ACHN (cell line): ENCODE measurements at regions not wholly inside any gene's neighbourhood (a gene's known extent, or its start where the extent isn't known, plus 50 kb on each side); places are given as distances from the start of the nearest gene placed in this dataset.

Source experiments
- DNase-seq: peaks from one replicate; pipeline ENCODE4 v3.0.0-alpha.2; 2015
- in situ Hi-C: cut with HindIII; loops from 2 replicates; pipeline ENCODE4 v1.10.0; 2017; ENCODE audit warnings: low sequenced_read_pairs, low pct_ligation_motif_present, low pct_unique_long_range_greater_than_20kb

DNA sequence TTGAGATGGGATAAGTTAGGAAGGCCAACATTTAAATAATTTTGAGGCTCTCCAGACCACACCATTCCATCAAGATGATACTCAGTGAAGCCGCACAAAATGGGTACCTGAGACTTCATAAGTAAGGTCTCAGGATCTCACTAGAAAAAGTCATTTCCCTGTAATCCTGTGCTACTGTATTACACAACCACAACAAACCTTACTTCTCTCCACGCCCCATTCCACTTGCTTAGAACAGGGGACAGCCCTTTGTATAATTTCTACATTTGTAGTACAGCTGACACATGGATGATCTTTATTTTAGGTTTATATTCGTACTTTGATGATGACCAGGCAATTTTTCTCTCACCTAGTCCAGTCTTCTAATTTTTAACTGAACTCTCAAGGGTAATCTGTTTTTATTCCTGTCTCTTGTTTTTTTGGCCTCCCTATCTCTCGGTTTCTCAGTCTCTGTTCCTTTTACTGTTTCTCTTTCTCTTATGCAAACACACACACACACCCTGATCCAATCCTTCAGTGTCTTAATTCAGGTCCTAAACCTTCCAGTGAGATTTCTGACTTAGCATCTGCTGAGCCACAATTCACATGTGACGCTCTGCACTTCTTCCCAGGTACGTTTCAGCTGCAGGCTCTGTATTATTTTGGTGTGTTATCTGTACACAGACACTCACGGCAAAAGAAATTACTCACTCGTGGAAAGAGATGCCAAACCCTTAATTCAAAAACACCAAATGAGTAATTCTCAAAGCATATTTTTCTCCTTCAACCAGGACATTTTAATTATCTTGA is 223.2 kb upstream of the THBS1 start:
- in situ Hi-C loops, result no loop called here
- DNase-seq, result no peak

DNA sequence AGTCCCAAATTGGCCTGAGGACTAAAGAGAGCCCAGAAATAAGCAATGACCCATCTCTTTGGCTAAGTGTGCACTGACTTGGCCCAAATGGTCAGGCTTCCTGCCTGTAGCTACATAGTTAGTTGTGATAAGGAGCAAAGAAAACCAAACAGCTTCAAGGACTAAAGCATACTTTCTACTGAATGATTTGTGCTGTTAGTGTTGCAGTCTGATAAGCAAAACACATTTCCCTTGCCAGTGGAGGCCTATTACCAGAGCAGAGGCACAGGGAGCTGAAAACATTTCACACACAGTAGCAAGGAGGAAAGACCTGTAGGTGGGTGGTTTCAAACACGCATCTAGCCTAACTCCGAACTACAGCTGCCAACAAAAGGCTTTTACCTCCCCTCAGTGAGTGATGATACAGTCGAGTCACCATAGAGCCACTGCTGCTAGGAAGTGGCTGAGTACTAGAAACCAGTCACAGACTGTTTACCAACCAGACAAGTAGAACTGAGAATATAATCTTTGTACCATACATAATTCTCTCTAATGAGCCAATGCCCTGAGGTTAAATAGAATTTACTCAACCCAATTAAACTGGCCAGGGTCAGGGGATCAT is 222.3 kb upstream of the THBS1 start:
- DNase-seq, result no peak
- in situ Hi-C loops, result no loop called here

DNA sequence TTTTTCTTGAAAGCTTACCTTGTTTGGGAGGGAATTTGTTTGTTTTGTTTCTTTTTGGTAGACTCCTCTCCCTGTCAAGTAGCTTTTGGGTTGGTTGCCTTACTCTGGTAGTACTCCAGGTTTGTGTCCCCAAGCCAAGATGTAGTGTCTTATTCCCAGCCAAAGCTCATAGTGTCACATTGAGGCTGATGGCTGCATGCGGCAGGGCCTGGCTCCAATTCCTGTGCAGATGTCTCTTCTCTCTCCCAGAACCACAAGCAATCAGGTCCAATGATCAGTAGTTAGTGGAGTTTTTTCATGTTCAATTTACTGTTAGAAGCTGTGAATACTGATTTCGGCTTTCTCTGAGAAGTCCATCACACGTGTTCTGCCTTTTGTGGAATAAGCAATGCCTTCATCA is 221.1 kb upstream of the THBS1 start:
- in situ Hi-C loops, result no loop called here
- DNase-seq, result no peak

DNA sequence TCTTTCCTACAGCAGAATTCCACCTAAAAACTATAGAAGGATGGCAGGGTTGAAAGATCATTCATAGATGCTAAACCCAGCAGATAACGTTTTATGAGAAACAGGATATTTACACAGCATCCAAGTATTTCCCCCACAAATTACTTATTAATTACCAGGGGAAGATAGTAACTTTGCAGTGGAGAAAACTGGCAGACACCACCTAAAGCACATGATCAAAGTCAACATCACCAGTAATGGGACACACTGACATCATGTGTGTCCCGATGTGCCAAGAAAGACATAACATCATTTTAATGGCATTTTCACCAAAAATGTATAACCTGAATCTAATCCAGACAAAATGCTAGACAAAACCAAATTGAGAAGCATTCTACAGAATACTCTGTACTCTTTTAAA is 220.4 kb upstream of the THBS1 start:
- DNase-seq, result no peak
- in situ Hi-C loops, result no loop called here

DNA sequence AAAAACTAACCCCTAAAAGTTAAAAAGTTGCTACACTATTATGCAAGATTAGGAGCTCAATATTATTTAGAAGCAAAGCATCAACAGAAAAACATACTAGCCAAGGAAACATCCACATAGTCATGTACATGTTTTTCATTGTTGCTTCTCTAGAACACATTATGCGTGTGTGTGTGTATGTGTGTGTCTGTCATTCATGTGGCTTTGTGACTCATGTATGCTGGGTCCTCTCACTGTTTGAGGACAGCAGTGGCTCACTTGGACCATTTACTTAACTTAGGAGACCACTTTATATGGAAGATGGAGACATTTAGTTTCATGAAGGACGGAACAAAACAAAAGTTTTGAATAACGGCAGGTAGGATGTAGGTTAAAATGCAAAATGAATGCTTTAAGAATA is 219.4 kb upstream of the THBS1 start:
- in situ Hi-C loops, result no loop called here
- no peak for DNase-seq

DNA sequence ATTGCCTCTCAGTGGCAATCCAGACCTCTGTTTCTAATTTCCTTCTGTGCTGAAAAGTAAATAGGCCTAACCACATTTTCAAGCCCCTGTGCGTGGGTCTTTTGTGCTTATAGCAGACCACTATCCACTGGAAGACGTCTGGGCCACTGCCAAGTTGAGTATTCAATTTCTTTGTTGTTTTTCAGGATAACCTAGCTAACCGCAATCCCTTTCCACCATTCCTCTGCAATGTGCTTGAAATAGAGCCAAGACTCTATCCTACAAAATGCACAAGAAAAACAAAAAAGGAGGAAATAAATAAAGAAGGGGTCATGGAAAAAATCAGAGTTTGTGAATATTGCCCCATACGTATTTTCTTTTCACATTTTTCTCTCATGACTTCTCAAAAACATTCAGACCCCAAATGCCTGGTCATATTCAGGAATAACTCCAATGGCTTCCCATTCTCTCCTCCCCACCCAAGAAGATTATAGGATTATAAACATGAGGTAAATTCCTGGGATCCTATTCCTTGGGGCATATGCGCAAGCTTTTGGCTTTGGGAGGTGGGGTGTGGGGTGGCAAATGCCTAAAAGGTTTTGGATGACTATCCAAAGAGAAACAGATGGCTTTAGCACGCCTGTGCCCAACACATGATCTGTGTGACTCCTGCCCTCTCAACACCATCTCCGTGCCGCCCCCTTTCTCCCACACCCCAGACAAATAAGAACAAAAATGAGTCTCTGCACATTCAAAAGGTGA is 217.9 kb upstream of the THBS1 start:
- in situ Hi-C loops, result no loop called here
- DNase-seq, result no peak

DNA sequence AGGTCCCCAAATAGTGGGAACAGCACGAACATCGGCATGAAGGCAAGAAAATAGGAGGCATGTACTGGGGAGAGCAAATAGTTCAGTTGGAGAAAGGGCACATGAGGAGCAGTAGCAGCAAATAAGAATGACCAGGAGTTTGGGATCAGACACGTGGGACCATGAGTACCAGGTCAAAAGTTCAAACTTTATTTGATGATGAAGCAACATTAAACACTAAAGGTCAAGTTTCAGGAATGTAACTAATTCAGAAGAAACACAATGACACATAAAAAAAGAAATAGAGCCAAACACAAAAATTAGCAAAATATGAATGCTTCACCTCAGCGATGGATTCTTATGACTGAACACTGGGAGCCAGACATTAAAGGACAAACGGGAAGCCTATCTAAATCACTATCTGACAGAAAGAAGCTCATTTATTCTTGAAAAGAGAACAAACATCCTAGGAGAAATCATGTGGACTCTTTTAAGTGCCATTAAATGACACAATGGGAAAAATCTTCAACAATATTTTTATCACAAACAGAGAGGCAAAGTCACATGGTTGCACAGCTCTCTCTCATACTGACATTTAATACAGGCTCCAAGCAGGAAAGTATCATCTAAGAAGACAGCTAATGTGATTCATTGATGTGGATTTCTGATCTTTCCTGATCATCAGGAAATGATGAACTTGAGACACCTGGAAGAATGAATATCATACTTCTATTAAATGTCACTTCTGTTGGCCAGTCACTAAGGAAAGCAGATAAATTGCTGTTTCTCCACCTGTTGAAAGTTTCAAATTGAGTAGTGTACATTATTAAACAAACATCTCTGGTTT is 216.9 kb upstream of the THBS1 start:
- DNase-seq, result no peak
- in situ Hi-C loops, result no loop called here

DNA sequence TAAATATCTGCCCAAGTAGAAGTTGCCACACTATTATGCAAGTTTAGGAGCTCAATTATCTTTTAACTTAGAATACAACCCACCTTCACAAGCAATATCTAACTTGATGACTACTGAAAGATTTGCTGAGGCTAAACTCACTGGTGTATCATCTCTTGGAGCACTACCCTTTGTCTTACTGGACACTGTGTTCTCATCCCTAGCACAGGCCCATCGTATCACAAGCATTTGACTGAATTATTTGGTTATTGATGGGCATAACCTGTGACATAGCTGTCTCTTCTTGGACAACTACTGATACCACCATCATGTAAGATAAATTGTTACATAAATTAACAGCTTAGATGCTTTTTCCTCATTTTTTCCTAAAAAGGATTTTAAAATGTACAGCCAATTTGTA is 216.2 kb upstream of the THBS1 start:
- DNase-seq, result no peak
- in situ Hi-C loops, result no loop called here

DNA sequence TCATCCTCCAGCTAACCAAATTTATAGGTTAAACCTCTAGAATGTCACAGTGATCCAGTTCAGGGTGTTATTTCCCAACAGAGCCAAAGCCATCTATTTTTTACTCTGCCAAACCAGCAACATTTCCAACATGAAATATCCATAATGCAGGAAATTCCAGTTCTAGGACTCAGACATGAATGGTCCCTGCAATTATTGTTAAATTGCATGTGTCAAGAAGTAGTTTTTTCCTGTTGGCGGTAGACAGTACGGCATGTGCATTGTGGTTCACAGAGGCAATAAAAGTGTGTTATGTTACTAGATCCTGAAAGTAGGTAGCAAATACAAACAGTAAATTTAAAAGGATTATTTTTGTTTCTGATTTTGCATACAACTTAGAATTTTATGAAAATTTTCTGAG is 215.7 kb upstream of the THBS1 start:
- DNase-seq, result no peak
- in situ Hi-C loops, result no loop called here

DNA sequence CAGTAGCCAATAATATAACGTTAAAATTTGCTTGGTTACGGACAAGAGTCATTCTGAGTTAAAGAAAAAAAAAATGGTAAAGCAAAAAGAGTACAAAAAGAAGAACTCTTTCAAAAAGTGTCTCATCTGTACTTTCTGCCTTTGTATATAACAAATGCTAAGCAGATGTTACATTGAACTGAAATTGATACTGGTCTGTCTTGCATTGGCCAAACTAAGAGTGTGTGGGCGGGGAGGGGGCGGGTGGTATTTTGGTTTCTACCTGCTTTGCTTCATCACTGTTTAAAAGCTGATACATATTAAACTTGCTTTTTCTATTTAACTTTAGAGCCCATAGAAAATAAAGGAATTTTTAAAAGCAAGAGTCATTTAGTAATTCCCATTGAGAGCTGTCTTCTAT is 215.0 kb upstream of the THBS1 start:
- no peak for DNase-seq
- in situ Hi-C loops, result no loop called here

DNA sequence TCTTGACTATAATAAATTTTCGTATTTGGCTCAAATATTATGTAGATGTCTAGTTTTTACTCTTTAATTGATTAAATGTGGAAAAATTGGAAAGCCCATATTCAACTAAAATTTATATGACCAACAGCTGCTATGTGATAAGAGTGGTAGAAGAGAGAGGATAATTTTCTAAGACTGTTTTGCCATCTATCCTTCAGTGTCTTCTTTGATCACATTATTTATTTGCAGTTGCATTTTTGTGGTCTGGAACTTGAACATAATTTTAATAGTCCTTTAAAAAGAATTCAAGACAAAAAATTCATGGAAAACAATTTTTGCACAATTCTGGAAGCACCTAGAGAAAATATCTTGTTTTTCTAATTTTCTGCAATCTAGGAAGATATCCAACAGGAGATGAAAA is 213.3 kb upstream of the THBS1 start:
- DNase-seq, result no peak
- in situ Hi-C loops, result no loop called here

DNA sequence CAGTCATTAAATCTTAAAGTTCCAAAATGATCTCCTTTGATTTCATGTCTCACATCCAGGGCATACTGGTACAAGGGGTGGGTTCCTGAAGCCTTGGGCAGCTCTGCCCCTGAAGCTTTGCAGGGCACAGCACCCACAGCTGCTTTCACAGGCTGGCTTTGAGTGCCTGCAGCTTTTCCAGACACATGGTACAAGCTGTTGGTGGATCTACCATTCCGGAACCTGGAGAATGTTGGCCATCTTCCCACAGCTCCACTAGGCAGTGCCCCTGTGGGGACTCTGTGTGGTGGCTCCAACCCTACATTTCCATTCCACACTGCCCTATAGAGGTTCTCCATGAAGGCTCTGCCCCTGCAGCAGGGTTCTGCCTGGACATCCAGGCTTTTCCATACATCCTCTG is 211.1 kb upstream of the THBS1 start:
- in situ Hi-C loops, result no loop called here
- DNase-seq, result no peak

DNA sequence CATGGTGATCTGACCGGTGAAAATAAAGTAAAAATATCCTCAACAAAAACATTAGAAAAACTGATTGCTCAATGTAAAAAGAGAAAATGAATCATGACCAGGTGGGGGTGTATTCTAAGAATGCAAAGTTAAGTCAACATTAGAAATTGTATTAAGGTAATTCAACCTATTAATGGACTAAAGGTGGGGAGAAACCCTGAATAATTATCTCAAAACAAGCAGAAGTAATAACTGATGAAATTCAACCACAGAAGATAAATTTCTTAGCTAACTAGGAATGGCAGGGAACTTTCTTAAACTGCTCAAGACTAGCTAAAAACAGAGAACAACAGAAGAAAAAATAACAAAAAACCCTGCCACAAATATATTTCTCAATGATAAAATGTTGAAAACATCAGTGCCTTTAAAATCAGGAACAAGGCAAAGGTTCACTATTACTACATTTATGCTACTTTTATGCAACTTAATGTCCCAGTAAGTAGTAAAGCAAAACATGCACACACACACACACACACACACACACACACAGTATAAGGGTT is 204.4 kb upstream of the THBS1 start:
- in situ Hi-C loops, result no loop called here
- no peak for DNase-seq

DNA sequence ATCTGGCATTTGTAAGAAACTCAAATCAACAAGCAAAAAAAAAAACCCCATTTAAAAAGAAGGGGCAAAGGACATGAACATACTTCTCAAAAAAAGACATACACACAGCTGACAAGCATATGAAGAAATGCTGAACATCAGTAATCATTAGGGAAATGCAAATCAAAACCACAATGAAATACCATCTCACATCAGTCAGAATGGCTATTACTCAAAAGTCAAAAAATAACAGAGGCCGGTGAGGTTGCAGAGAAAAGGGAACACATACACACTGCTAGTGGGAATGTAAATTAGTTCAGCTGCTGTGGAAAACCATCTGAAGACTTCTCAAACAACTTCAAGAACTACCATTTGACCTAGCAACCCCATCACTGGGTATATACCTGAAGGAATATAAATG is 199.4 kb upstream of the THBS1 start:
- no peak for DNase-seq
- in situ Hi-C loops, result no loop called here

DNA sequence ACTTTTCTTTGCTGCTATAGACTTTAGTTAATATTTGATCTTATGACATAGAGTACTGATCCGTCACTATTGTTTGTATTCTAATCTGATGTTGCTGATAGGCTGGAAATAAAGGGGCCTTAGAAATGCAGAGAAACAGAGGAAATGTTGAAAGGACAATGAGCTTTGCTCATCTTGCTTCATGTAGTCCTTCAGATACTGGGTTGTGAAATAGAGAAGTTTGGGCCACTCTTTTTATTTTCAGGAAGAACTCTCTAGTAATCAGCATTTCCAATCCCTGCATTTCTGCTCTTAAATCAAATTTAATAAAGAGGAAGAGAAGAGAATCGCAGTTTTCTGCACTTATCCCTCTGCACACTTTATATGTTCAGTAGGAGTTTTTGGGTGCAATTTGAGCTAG is 192.8 kb upstream of the THBS1 start:
- in situ Hi-C loops, result no loop called here
- DNase-seq, result no peak

DNA sequence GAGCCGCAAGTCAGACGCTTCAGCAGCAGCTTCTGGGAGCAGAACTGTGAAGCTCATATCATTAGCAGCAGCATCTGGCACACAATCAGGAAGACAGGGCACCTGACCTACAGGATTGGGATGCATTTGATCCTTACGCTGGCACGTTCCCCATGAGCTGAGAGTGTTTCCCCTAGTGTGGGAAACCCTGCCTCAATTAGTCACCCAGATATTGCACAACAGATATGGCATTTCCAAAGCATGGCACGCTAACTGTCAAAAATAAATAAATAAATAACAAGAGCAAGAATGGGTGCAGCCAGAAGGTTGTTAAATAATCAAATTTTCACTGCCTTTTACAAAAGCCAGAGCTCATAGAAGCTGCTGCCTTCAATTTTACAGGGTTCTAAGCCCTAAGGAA is 189.6 kb upstream of the THBS1 start:
- DNase-seq, result no peak
- in situ Hi-C loops, result no loop called here

DNA sequence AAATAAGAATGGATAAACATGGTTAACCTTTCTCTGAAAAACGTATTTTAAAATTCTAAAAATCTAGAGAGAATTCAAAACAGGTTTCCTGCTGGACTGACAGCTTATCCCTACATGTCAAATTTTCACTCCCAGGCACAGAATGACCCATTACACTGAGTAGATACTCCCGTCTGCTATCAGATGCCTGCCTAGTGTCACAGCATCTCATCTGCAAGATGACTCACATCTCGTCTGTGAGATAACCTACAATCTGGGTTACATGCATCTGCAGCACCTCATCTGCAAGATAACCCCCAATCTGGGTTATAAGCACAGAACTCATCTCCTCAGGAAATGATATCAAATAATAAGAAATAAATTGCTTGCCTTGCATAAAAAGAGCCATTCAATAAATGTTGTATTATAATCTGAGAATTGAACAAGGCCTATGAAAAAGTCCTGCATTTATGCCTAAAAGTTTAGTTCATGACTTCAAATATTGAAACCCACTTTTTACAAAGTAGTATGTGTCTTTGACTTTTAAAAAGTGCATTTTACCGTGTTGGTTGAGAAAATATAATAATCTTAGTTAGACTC is 188.3 kb upstream of the THBS1 start:
- DNase-seq, result no peak

DNA sequence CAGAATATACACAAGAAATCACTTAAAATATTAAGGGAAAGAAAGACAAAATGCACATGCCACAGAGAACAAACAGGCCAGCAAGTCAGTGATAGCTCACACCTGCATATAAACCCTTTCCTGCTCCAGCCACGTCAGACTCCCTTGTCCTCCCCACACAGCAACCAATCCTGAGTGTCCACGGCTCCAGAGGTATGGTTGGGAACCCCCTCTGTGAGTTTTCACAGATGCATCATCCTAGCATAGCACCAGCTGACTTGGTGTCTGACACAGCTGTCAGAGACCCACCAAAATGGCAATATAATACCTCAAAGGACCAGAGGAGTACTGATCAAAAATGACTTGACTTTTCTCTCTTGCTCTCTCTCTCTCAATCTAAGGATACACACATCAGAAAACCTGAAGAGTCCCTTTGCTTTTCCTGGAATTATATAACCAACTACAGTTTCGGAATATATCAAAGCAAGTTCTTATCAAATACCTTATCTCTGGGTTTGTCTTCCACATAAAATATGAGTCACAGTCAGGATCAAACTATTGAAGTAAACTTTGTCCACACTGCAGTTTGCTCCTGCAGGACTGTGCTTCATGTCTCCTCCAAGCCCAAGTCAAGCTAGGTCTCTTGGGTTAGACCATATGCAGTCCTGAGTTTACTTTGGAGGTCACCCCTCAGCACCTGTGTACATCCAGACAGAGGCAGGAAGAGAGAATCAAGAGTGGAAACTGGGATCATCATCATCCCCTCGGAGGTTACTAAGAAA is 187.1 kb upstream of the THBS1 start:
- no peak for DNase-seq
- in situ Hi-C loops, result no loop called here

More for the DNA sequence above, 188.3 kb upstream of the THBS1 start:
- in situ Hi-C loops, result no loop called here
